ENCODE measurements at regions not wholly inside any gene's neighbourhood (a gene's known extent, or its start where the extent isn't known, plus 50 kb on each side); places are given as distances from the start of the nearest gene placed in this dataset.

DNA sequence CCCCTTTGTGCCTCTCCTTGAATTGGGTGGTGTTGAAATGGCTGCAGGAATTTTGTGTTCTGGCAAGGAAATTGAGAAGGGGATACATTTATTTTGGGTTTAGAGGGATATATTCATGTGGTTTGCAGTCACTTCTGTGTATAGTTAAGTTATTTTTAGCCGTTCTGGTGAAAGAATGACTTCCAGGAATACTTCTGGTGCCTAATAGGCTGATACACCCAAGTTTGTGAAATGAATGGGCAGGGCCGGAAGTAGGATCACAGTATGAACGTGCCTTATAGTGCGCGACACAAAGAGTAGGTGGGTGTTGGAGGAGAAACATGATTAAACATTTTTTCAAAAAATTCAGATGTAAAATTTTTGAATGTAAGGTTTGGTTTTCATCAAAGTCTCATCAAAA lies 168.6 kb upstream of the ATP5MC3 start:
- H3K4me1 ChIP-seq (ENCODE audit: control insufficient read depth, insufficient read depth, low read length) = no peaks in the 10 kb centered on the region
- H3K4me3 Mint-ChIP-seq = no peak overlapping the region
- H3K4me1 Mint-ChIP-seq = no peaks in the 10 kb centered on the region
- DNase-seq = no peak
- H3K27me3 ChIP-seq (ENCODE audit: control insufficient read depth, insufficient read depth, low read length, poor library complexity, severe bottlenecking) = no peaks in the 10 kb centered on the region
- no peaks in the 10 kb centered on the region for H3K36me3 ChIP-seq (ENCODE audit: control insufficient read depth, insufficient read depth, low read length)
- no peaks in the 10 kb centered on the region for H3K9me3 ChIP-seq (ENCODE audit: control insufficient read depth, low read length)
- no peak overlapping the region for H3K27ac ChIP-seq (ENCODE audit: low read depth, low read length)
- WGBS, 2 experiments (ENCODE audit: insufficient coverage in 1 of 2, insufficient read length in 1 of 2) = 71 to 95% methylated on average over 1 to 5 of the region's 5 CpGs
- no peaks in the 10 kb centered on the region for H3K9me3 Mint-ChIP-seq
- TF ChIP-seq, protein P1, sequence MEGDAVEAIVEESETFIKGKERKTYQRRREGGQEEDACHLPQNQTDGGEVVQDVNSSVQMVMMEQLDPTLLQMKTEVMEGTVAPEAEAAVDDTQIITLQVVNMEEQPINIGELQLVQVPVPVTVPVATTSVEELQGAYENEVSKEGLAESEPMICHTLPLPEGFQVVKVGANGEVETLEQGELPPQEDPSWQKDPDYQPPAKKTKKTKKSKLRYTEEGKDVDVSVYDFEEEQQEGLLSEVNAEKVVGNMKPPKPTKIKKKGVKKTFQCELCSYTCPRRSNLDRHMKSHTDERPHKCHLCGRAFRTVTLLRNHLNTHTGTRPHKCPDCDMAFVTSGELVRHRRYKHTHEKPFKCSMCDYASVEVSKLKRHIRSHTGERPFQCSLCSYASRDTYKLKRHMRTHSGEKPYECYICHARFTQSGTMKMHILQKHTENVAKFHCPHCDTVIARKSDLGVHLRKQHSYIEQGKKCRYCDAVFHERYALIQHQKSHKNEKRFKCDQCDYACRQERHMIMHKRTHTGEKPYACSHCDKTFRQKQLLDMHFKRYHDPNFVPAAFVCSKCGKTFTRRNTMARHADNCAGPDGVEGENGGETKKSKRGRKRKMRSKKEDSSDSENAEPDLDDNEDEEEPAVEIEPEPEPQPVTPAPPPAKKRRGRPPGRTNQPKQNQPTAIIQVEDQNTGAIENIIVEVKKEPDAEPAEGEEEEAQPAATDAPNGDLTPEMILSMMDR (conservative IDR thresholded peaks at IDR 0.05) = no peak
- H3K9ac ChIP-seq (ENCODE audit: extremely low read depth, low read length, poor library complexity, severe bottlenecking) = no peak overlapping the region
- H3K27ac Mint-ChIP-seq = no peak overlapping the region
- H3K4me3 ChIP-seq (ENCODE audit: low read length) = no peak overlapping the region
- H3K36me3 Mint-ChIP-seq (ENCODE audit: low read depth) = no peaks in the 10 kb centered on the region
- peaks cover 2% of the 10 kb centered on the region for H3K27me3 Mint-ChIP-seq (ENCODE audit: insufficient read depth)

DNA sequence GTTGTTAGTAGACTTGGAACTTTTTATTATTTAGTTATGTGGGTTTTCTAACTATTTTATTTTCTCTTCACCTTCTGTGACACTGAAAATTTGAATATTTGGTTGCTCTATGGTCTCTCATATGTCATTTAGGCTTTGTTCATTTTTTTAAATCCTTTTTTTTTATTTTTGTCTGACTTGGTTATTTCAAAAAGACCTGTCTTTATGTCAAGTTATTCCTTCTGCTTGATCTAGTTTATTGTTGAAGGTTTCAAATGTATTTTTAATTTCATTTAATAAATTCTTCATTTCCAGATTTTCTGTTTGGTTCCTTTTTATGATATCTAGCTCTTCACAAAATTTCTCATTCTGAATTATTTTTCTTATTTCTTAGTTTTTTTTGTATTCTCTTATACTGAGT lies 160.6 kb upstream of the ATP5MC3 start:
- Mint-ChIP-seq H3K27me3 (ENCODE audit: insufficient read depth) (peaks cover 5% of the 10 kb centered on the region), H3K27ac (no peak overlapping the region), H3K4me3 (no peak overlapping the region), H3K9me3 (peaks cover 10% of the 10 kb centered on the region), H3K36me3 (ENCODE audit: low read depth) (no peaks in the 10 kb centered on the region), H3K4me1 (no peaks in the 10 kb centered on the region)
- TF ChIP-seq, protein P1 (conservative IDR thresholded peaks at IDR 0.05) = no peak
- H3K9ac ChIP-seq (ENCODE audit: extremely low read depth, low read length, poor library complexity, severe bottlenecking) = no peak overlapping the region
- no peaks in the 10 kb centered on the region for H3K4me1 ChIP-seq (ENCODE audit: control insufficient read depth, insufficient read depth, low read length)
- H3K27me3 ChIP-seq (ENCODE audit: control insufficient read depth, insufficient read depth, low read length, poor library complexity, severe bottlenecking) = no peaks in the 10 kb centered on the region
- no peak overlapping the region for H3K27ac ChIP-seq (ENCODE audit: low read depth, low read length)
- no peaks in the 10 kb centered on the region for H3K36me3 ChIP-seq (ENCODE audit: control insufficient read depth, insufficient read depth, low read length)
- peaks cover 4% of the 10 kb centered on the region for H3K9me3 ChIP-seq (ENCODE audit: control insufficient read depth, low read length)
- DNase-seq = no peak
- H3K4me3 ChIP-seq (ENCODE audit: low read length) = no peak overlapping the region

GRCh38 chr2:175330195-175330594 lies 148.7 kb upstream of the ATP5MC3 start:
- Histone ChIP-seq H3K27me3 (ENCODE audit: control insufficient read depth, insufficient read depth, low read length, poor library complexity, severe bottlenecking) (no peaks in the 10 kb centered on the region), H3K36me3 (ENCODE audit: control insufficient read depth, insufficient read depth, low read length) (no peaks in the 10 kb centered on the region), H3K27ac (ENCODE audit: low read depth, low read length) (no peak overlapping the region), H3K4me3 (ENCODE audit: low read length) (no peak overlapping the region), H3K9ac (ENCODE audit: extremely low read depth, low read length, poor library complexity, severe bottlenecking) (no peak overlapping the region), H3K4me1 (ENCODE audit: control insufficient read depth, insufficient read depth, low read length) (no peaks in the 10 kb centered on the region), H3K9me3 (ENCODE audit: control insufficient read depth, low read length) (peaks cover 18% of the 10 kb centered on the region)
- Mint-ChIP-seq H3K9me3 (peaks cover 22% of the 10 kb centered on the region), H3K4me1 (peaks cover 5% of the 10 kb centered on the region), H3K4me3 (no peak overlapping the region), H3K36me3 (ENCODE audit: low read depth) (peaks cover under 1% of the 10 kb centered on the region), H3K27me3 (ENCODE audit: insufficient read depth) (peaks cover under 1% of the 10 kb centered on the region), H3K27ac (no peak overlapping the region)
- 90 to 94% methylated on average over 1 to 3 of the region's 3 CpGs for WGBS, 2 experiments (ENCODE audit: insufficient coverage in 1 of 2, insufficient read length in 1 of 2)
- DNase-seq = no peak
- TF ChIP-seq, protein P1 (conservative IDR thresholded peaks at IDR 0.05) = no peak

Measured in endodermal cell (in vitro differentiated cells).